Activated CD8-positive, alpha-beta memory T cell treated with anti-CD3 and anti-CD28 coated beads, Interleukin-2, amount 50 U/mL, for 48 hours (primary cell): ENCODE measurements at regions not wholly inside any gene's neighbourhood (a gene's known extent, or its start where the extent isn't known, plus 50 kb on each side); places are given as distances from the start of the nearest gene placed in this dataset.

Experiments
- DNase-seq: peaks from one replicate; pipeline ENCODE4 v3.0.0-alpha.2; 2020

- no peak for DNase-seq
Measured at GRCh38 chr13:74084375-74084935, 49.7 kb downstream of the KLF12 start.

- DNase-seq = no peak
Measured at GRCh38 chr13:74082741-74083160, 51.5 kb downstream of the KLF12 start.

DNA sequence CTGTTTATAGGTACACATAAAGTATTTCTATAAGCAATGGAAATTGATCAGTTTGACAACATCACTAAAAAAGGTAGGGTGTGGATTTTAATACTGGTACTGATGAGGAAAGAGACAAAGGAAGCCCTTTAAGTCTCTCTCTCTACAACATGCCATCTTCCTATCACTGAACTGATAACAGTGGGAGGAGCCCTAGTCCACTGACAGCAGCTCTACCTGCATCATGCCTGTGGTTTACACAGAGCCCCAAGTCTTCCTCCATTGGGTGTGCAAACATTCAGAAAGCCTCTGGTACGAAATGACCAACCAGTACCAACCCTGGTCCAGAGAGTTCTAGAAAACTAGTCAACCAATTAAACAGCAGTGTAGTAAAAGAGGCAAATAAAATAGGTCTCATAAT, 53.4 kb downstream of the KLF12 start:
- no peak for DNase-seq

DNA sequence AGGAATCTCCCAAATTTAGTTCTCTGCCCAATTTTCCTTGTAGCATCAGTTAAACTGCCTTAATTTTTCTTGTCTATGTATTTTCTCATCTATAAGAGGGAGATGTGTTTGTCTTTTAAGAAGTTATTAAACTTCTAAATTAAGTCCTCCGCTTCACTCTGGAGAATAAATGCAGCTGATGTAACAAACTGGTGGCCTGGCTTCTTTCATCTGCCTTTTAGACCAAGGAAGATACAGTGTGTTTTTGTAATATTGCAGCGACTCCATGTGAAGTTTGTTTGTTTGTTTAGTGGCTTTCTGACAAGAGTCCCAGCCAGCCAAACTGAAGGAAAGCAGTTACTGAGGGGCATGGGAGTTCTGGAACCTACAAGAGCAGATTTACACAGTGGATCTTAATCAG, 56.4 kb downstream of the KLF12 start:
- DNase-seq = no peak

- no peak for DNase-seq
Measured at GRCh38 chr13:74077375-74077774, 56.8 kb downstream of the KLF12 start.

DNA sequence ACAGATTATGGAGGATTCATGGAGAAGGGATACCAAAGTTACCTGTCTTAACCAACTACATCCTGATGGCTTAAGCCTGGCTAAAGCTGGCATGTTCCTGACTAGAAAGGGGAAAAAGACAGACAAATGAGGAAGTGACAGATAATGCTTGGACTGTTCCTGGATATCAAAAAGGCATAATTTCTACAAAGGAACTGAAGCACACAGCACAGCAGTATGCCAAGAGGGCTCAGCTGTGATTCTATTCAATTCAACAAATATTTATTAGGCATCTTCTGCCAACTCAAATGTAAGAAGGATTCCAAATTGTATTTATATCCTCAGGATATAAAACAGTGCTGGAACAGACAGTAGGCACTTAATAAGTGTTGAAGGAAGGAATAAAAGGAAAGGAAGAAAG, 59.5 kb downstream of the KLF12 start:
- no peak for DNase-seq

DNA sequence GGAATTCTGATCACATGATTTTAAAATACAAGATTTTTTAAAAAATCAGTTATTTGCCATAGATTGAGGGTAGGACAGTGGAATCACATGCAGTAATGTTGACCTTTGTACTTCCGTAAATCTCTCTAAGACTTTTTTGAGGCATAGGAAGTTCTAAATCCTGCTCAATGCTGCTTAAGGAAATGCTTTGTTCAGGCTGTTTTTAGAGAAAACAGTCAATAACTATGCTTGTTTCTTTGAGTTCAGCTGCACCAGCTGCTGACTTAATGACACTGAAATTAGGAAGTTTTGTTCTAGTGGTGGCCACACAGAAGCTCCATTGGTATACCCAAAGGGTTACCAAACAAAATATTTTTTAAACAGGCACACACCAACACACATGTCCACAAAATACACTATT, 60.9 kb downstream of the KLF12 start:
- DNase-seq = no peak

DNA sequence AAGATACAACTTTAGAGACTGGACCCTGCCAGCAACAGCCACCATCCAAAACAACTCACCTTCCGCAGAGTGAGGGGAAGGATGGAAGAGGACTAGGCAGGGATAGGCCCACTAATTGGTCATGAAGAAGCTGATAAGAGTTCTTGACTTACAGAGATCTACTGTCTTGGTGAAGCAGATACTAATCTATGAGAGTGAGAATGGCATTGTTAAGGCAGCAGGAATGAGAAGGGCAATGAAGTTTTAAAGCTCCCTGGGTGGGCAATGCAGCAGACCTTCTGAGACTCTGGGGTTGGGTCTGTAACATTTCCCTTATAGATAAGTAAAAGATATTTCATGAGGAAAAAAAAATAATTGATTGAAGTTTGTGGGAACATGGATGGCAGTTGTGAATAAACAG, 63.7 kb downstream of the KLF12 start:
- no peak for DNase-seq

GRCh38 chr13:74070065-74070464, 64.1 kb downstream of the KLF12 start:
- no peak for DNase-seq

DNA sequence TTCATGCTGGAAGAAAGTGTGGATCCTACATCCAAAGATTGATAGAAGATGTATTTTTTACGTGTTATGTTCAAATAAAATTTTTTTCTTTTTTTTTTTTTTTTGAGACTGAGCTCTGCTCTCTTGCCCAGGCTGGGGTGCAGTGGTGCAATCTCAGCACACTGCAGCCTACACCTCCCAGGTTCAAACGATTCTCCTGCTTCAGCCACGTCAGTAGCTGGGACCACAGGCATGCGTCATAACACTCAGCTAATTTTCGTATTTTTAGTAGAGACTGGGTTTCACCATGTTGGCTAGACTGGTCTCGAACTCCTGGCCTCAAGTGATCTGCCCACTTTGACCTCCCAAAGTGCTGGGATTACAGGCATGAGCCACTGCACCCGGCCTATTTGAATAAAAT, 65.7 kb downstream of the KLF12 start:
- DNase-seq = no peak

DNA sequence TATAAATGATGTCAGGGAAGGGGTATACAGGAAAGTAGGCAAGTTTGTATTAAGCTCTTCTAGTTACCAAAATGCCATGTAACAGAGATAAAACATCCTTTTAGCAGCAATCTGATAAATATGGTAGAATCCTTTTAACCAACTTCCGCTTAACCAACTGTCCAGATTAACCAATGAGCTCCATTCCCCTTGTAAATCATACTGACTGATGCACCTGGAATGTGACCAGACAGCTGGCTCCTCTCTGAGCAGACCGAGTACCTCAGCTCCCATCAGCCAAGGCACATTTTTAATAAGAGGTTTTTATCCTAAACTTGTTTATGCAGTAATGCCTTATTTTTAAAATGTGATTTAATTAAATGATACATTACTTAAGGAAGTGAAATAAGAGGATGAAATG, 66.4 kb downstream of the KLF12 start:
- no peak for DNase-seq

DNA sequence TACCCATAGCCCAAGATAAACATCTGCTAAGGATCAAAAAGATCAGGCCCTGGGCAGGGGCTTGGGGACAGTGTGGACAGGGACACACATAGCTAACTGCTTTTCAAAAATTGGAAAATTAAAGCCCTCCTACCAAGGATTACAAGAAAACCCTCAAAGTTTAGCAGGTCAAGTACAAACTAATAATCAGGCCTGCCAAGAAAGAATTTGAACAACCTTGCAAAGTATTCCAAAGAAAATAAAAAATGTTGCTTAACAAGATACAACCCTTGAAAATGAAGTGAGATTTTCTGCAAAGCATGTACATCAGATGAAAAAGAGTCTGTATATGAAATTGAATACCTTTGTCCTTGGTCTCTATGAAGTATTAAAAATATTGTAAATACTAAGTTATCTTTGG, 67.3 kb downstream of the KLF12 start:
- no peak for DNase-seq

DNA sequence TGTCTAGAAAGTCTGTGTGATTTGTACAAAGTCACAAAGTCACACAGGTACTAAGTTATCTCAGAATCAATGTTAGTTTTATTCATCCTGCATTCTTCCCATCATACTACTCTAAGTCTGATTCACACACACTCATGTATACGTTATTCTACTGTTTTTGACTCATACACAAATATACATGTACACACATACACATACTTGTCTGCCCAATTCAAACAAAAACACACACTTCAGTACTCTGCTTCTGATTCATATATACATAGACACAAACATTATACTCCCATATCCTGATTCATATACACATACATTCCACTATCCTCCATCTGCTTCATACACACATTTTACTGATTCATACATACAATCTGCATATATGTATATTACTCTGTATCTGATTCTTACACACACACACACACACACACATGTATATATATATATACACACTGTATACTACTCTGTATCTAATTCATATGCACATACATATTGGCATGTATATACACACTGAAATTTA, 69.3 kb downstream of the KLF12 start:
- no peak for DNase-seq

GRCh38 chr13:74063533-74064100, 70.6 kb downstream of the KLF12 start:
- no peak for DNase-seq

GRCh38 chr13:74062933-74063332, 71.3 kb downstream of the KLF12 start:
- no peak for DNase-seq

- no peak for DNase-seq
Measured at GRCh38 chr13:74061926-74062595, 72.1 kb downstream of the KLF12 start.

GRCh38 chr13:74056801-74057542, 77.2 kb downstream of the KLF12 start:
- no peak for DNase-seq

DNA sequence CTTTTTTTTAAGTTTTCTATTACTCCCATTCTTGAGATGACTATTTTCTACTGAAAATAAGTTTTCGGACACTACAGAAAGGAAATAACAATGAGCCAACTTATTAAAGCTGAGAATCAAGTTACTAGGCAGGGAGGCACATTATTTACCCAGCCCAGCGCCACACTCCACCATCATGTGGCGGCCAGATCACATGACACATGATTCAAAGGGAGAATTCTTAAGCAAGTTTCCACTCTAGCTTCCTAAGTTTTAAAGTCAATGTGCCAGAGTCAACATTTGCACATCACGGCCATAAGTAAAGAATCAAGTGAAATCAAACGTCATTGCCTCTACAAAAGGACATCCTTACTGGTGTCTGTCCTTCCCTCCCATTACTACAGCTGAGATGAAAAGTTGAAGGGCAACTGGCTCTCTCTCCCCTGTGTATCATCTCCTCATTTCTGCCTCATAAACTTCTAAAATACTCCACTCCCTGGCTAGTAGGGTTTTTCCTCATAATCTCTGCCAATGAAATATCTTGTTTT, 81.7 kb downstream of the KLF12 start:
- DNase-seq = no peak

- no peak for DNase-seq
Measured at GRCh38 chr13:74048756-74049155, 85.4 kb downstream of the KLF12 start.

DNA sequence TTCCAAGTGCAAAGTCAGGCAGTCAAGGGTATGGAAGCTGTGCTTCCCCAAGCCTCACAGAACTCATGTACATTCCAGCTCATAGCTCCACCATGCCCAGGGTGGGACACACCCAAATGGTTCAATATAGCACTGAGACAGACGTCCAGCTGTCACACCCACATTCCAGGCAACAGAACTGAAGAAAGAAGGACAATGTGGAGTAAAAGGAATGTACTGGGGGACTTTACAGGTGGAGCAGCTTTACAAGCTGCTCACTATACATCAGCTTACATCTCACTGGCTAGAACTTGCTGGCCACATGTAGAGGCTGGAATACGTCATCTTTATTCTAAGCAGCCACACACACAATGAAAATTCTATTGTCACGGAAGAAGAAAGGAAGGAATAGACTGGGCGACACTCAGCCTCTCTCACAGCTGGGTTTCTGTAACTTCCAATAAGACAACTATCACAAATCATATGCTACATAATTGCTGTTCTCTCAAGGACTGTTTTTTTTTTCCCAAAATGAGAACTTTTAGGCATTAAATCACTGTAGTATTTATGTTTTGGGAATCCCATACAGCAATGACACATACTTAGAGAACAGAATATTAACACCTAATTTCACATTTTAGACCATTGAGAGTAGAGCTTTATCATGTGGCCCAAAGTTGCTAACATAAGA, 86.1 kb downstream of the KLF12 start:
- no peak for DNase-seq

- DNase-seq = no peak
Measured at GRCh38 chr13:74046431-74046830, 87.8 kb downstream of the KLF12 start.

DNA sequence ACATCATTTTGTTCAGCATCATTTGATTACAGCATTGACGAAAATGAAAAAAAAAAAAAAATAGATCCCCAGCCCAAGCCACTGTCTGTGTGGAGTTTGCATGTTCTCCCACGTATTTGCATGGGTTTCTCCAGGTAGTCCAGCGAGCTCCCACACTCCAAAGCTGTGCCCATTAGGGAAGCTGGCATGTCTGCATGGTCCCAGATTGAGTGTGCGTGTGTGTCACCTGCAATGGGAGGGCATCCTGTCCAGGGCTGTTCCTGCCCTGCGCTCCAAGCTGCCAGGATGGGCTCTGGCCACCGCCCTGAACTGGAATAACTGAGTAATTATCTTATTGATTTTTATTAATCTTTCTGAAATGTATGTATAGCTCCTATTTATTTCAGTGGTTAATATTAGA, 88.6 kb downstream of the KLF12 start:
- no peak for DNase-seq

- DNase-seq = no peak
Measured at GRCh38 chr13:74043237-74043636, 91.0 kb downstream of the KLF12 start.
